HUES6 (cell line): ENCODE measurements at regions not wholly inside any gene's neighbourhood (a gene's known extent, or its start where the extent isn't known, plus 50 kb on each side); places are given as distances from the start of the nearest gene placed in this dataset.

Experiments used
- H3K27ac ChIP-seq: 2 replicates; pipeline ENCODE4 v1.7.0; 2013; ENCODE audit warnings: low read depth, mild to moderate bottlenecking, low read length, inconsistent platforms
- H3K27me3 ChIP-seq: 2 replicates; pipeline ENCODE4 v1.6.1; 2013; ENCODE audit warnings: low read length; ENCODE audit not compliant: control insufficient read depth, insufficient read depth
- H3K36me3 ChIP-seq: 2 replicates; pipeline ENCODE4 v1.6.1; 2013; ENCODE audit warnings: low read length; ENCODE audit not compliant: control insufficient read depth, insufficient read depth
- H3K4me1 ChIP-seq: 2 replicates; pipeline ENCODE4 v1.6.1; 2013; ENCODE audit warnings: low read length; ENCODE audit not compliant: control insufficient read depth, insufficient read depth
- H3K4me3 ChIP-seq: 2 replicates; pipeline ENCODE4 v1.5.1; 2013; ENCODE audit warnings: low read depth, low read length
- H3K9ac ChIP-seq: one replicate; pipeline ENCODE4 v1.6.1; 2013; ENCODE audit warnings: mild to moderate bottlenecking, low read length
- H3K9me3 ChIP-seq: 2 replicates; pipeline ENCODE4 v1.6.1; 2013; ENCODE audit warnings: low read depth, low read length; ENCODE audit not compliant: control insufficient read depth, insufficient read depth

DNA sequence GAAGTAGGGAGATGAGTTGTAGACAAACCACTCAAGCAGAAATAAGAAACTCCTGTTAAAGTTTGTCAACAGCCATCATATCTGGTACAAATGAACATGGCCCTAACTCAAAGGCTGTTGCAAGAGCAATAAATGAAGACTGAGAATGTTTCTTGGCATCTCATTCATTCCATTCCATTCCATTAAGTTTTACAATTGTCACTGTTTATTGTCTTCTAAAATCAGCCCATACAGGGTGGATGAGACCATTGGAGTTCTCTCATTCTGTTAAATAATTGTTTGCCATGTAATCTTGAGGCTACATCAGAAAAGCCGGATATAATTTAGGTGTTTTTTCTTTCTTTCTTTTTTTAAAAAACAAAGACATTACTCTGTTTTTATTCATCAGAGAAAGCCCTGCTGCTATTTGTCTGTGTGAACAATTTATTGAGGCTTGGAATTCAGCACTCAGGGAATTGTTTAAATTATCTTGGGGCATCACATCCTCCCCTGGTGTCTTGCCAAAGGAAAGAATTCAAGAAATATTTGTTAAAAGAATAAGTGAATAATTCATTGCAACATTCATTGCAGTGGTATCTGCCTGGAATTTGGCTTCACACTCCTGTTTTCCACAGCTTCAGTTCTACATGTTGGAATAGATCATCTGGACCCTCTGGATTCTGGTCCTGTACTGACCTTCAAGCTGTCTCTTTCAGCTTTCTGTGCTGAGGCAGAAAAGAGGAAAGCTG is 604.5 kb downstream of the PLPP3 start:
- H3K27me3 ChIP-seq = no peaks in the 10 kb centered on the region
- no peaks in the 10 kb centered on the region for H3K4me1 ChIP-seq
- no peak overlapping the region for H3K27ac ChIP-seq
- no peaks in the 10 kb centered on the region for H3K9me3 ChIP-seq
- no peaks in the 10 kb centered on the region for H3K36me3 ChIP-seq
- H3K4me3 ChIP-seq = no peak overlapping the region
- no peak overlapping the region for H3K9ac ChIP-seq

DNA sequence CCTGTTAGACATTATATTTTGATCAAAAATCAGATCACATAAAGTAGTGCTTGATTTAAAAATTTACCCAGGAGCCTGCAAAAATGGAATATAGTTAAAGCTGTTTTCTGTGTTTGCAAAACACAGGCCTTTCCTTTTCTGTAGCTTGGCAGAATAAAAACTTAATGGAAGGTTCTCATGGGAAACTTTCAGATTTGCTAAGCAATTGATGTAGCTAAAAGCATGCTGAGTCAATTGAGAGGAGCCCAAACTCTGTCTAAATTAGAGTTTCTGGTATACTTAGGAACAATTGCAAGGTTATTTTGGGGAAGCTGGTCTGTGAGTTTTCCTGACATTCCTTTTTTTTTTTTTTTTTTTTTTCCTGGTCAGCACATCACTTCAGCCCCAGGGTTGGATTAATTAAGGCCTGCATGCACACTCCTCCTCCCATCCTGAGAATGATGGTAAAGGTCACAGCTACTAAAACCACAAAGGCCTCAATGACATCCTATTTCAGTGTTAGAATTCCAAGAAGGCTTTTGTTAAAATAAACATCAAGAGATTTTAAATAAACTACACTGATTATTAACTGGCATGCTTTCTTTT is 608.7 kb downstream of the PLPP3 start:
- Histone ChIP-seq H3K27ac (no peak overlapping the region), H3K9ac (no peak overlapping the region), H3K9me3 (no peaks in the 10 kb centered on the region), H3K36me3 (no peaks in the 10 kb centered on the region), H3K4me3 (no peak overlapping the region), H3K4me1 (no peaks in the 10 kb centered on the region), H3K27me3 (no peaks in the 10 kb centered on the region)

- Histone ChIP-seq H3K9me3 (no peaks in the 10 kb centered on the region), H3K36me3 (no peaks in the 10 kb centered on the region), H3K9ac (no peak overlapping the region), H3K4me1 (no peaks in the 10 kb centered on the region), H3K4me3 (no peak overlapping the region), H3K27me3 (no peaks in the 10 kb centered on the region), H3K27ac (no peak overlapping the region)
Observed at GRCh38 chr1:55969322-55969721, 610.0 kb downstream of the PLPP3 start.

DNA sequence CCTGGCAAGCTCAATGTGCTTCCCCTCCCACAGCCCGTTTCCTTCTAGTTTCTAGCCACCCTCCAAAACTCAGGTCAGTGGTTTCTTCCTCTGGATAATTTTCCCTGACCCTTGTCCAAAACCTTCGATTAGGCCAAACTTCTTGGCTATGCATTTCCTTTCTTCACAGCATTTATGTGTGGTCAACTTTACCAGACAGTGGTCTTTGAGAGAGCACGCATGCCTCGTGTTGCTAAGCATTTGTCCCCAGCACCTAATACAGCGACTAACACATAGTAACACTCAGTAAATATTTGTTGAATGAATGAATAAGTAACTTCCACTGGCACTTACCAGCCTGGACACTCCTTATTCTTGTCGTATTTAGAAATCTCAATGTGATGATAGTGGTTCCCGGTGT is 610.7 kb downstream of the PLPP3 start:
- no peaks in the 10 kb centered on the region for H3K4me1 ChIP-seq
- H3K36me3 ChIP-seq = no peaks in the 10 kb centered on the region
- H3K9ac ChIP-seq = no peak overlapping the region
- H3K9me3 ChIP-seq = no peaks in the 10 kb centered on the region
- no peak overlapping the region for H3K27ac ChIP-seq
- no peak overlapping the region for H3K4me3 ChIP-seq
- H3K27me3 ChIP-seq = no peaks in the 10 kb centered on the region

- no peaks in the 10 kb centered on the region for H3K4me1 ChIP-seq
- H3K4me3 ChIP-seq = no peak overlapping the region
- H3K27me3 ChIP-seq = no peaks in the 10 kb centered on the region
- no peaks in the 10 kb centered on the region for H3K9me3 ChIP-seq
- H3K36me3 ChIP-seq = no peaks in the 10 kb centered on the region
- no peak overlapping the region for H3K9ac ChIP-seq
- H3K27ac ChIP-seq = no peak overlapping the region
Observed at GRCh38 chr1:55965981-55966461, 613.3 kb downstream of the PLPP3 start.

DNA sequence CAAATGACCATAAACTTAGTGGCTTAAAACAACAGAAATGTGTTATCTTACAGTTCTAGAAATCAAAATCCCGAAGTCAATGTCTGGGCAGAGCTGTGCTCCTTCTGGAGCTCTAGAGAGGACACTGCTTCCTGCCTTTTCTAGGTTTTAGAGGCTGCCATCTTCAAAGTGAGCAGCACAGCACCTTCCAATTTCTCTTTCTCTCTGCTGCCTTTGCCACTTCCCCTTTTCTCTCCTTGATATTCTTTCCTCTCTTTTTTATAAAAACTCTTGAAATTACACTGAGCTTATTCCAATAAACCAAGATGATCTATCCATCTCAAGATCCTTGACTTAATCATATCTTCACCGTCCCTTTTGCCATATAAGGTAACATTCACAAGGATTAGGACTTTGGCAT is 616.9 kb downstream of the PLPP3 start:
- H3K9ac ChIP-seq = no peak overlapping the region
- H3K27ac ChIP-seq = no peak overlapping the region
- no peaks in the 10 kb centered on the region for H3K36me3 ChIP-seq
- no peaks in the 10 kb centered on the region for H3K9me3 ChIP-seq
- H3K4me1 ChIP-seq = peaks cover 4% of the 10 kb centered on the region; the same call in 1 of the 2 replicates
- no peaks in the 10 kb centered on the region for H3K27me3 ChIP-seq
- no peak overlapping the region for H3K4me3 ChIP-seq

DNA sequence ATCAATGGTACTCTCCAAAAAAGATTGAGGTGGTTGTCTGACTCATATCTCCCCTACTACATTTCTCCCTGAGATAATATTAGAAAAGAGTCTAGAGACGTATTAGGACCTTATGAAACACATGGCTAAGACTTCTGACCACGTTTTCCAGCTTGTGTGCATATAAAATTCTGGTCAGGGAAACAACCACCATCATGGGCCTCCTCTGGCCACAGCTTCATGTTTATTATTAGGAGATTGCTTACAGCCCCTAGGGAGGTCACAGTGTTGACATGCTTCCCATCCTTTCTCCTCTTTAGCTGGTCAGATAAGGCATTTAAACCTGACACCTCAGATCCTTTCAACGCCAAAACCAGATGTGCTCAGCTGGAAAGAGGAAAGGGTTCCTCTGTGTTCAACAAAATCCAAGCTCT is 620.2 kb downstream of the PLPP3 start:
- Histone ChIP-seq H3K9me3 (no peaks in the 10 kb centered on the region), H3K9ac (no peak overlapping the region), H3K4me3 (no peak overlapping the region), H3K27ac (no peak overlapping the region), H3K36me3 (no peaks in the 10 kb centered on the region), H3K27me3 (no peaks in the 10 kb centered on the region), H3K4me1 (peaks cover 4% of the 10 kb centered on the region; the same call in 1 of the 2 replicates)

- Histone ChIP-seq H3K4me3 (no peak overlapping the region), H3K36me3 (no peaks in the 10 kb centered on the region), H3K9me3 (no peaks in the 10 kb centered on the region)
Observed at GRCh38 chr1:55958498-55958897, 620.9 kb downstream of the PLPP3 start.

GRCh38 chr1:55957276-55957675 is 622.1 kb downstream of the PLPP3 start:
- Histone ChIP-seq H3K9ac (no peak overlapping the region), H3K27ac (no peak overlapping the region), H3K4me1 (peaks cover 4% of the 10 kb centered on the region; the same call in 1 of the 2 replicates), H3K4me3 (no peak overlapping the region), H3K9me3 (0 out of 2 replicates have a peak, but pooled peaks cover 3% of the 10 kb centered on the region), H3K27me3 (no peaks in the 10 kb centered on the region), H3K36me3 (no peaks in the 10 kb centered on the region)

More at GRCh38 chr1:55958498-55958897, 620.9 kb downstream of the PLPP3 start:
- Histone ChIP-seq H3K4me1 (peaks cover 4% of the 10 kb centered on the region; the same call in 1 of the 2 replicates), H3K9ac (no peak overlapping the region), H3K27me3 (no peaks in the 10 kb centered on the region), H3K27ac (no peak overlapping the region)

- H3K27me3 ChIP-seq = no peaks in the 10 kb centered on the region
- H3K27ac ChIP-seq = no peak overlapping the region
- no peak overlapping the region for H3K9ac ChIP-seq
- H3K36me3 ChIP-seq = no peaks in the 10 kb centered on the region
- H3K4me3 ChIP-seq = no peak overlapping the region
- 0 out of 2 replicates have a peak, but pooled peaks cover 3% of the 10 kb centered on the region for H3K9me3 ChIP-seq
- peaks cover 4% of the 10 kb centered on the region; the same call in 1 of the 2 replicates for H3K4me1 ChIP-seq
Observed at GRCh38 chr1:55955016-55955621, 624.2 kb downstream of the PLPP3 start.

- H3K27ac ChIP-seq = no peak overlapping the region
- no peaks in the 10 kb centered on the region for H3K27me3 ChIP-seq
- no peaks in the 10 kb centered on the region for H3K4me1 ChIP-seq
Observed at GRCh38 chr1:55951291-55951690, 628.1 kb downstream of the PLPP3 start.

More at GRCh38 chr1:55951291-55951690, 628.1 kb downstream of the PLPP3 start:
- H3K36me3 ChIP-seq = no peaks in the 10 kb centered on the region
- H3K4me3 ChIP-seq = no peak overlapping the region
- 0 out of 2 replicates have a peak, but pooled peaks cover 3% of the 10 kb centered on the region for H3K9me3 ChIP-seq
- no peak overlapping the region for H3K9ac ChIP-seq
